SK-MEL-5 (cell line): ENCODE measurements at regions not wholly inside any gene's neighbourhood (a gene's known extent, or its start where the extent isn't known, plus 50 kb on each side); places are given as distances from the start of the nearest gene placed in this dataset.

ENCODE experiments used
- DNase-seq: peaks from one replicate; pipeline ENCODE4 v3.0.0-alpha.2; 2016; ENCODE audit warnings: low read depth, low spot score
- in situ Hi-C: cut with HindIII; loops from 2 replicates; pipeline ENCODE4 v1.10.0; 2016; ENCODE audit warnings: low sequenced_read_pairs, high pct_unique_total_duplicates, low pct_unique_long_range_greater_than_20kb

DNA sequence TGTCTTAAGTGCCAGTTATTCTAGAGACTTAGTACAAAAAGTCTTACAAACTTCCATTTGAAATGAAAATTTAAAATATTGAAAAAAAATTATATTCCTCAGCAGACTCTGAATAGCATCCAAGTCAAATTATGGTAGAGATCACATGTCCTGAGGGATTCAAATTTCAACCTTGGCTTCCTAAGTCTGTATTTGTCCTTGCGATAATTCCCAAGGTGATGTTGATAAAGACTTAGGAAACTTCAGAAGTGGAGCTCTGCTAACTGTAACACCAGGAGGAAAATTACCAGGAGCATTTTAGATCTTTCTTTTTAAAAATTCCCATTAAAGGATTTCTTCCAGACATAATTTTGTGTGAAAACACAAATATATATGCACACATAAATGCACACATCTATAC is 178.3 kb downstream of the IPO8 start:
- in situ Hi-C loops: no loop called here
- DNase-seq: no peak

DNA sequence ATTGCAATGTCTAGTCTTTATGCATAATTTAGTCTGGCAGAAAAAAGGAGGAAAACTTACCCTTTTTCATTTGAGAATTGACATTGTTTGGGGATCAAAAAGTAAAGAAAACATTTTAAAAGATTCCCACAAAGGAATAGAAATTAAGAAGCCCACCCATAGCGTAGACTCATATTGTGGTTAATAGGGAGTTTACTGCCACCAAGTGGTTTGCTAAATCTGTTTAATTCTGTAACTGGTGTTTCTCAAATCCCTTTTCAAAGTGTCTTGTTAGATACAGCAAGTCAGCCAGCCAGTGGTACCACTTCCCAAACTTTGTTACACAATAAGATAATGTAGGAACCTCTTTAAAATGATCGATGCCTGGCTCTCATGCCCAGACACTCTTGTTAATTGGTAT is 180.3 kb downstream of the IPO8 start:
- in situ Hi-C loops: no loop called here
- DNase-seq: peak; percentile 44

DNA sequence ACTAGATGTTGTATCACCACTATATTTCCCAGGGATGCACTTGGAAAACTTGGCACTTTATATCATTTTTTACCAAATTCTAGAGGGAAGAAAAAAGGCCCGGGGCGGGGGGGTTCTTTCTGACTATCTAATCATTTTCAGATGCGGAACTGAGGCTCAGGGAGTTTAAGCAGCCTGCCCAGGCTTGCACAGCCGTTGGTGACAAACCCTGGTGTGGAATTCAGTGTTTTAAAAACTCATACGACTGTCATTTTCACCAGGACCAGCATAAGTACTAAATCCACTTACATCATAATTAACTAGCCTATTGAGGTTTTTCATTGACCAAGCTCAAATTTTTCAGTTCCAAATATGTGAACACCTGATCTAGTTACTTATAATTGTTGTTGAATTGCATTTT is 181.0 kb downstream of the IPO8 start:
- in situ Hi-C loops: no loop called here

GRCh38 chr12:30508205-30508967 is 187.3 kb downstream of the IPO8 start:
- in situ Hi-C loops: no loop called here
- no peak for DNase-seq

More for the DNA sequence above, 181.0 kb downstream of the IPO8 start:
- no peak for DNase-seq

- no peak for DNase-seq
- in situ Hi-C loops: no loop called here
Measured at GRCh38 chr12:30507576-30507975, 188.1 kb downstream of the IPO8 start.

GRCh38 chr12:30506411-30506810 is 189.3 kb downstream of the IPO8 start:
- no peak for DNase-seq
- in situ Hi-C loops: no loop called here

- in situ Hi-C loops: no loop called here
- DNase-seq: no peak
Measured at GRCh38 chr12:30501718-30502117, 194.0 kb downstream of the IPO8 start.

DNA sequence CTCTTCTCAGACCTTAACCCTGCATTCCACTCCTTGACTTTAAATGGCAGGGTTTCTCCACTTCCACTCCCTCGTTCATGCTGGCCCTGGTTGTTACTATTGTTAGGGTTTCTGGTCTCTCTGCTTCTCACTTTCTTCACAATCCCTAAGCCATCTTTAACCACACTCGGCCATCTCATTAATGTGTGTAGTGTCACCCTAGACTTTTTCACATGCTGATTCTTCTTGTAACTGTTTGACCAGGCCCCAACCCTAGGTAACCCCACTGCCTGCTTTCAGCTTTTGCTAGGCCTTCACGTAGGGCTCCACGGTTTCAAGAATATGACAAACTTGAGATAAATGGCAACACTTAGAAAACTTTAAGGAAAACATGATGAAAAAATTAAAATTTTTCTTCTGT is 195.1 kb downstream of the IPO8 start:
- in situ Hi-C loops: no loop called here
- no peak for DNase-seq

DNA sequence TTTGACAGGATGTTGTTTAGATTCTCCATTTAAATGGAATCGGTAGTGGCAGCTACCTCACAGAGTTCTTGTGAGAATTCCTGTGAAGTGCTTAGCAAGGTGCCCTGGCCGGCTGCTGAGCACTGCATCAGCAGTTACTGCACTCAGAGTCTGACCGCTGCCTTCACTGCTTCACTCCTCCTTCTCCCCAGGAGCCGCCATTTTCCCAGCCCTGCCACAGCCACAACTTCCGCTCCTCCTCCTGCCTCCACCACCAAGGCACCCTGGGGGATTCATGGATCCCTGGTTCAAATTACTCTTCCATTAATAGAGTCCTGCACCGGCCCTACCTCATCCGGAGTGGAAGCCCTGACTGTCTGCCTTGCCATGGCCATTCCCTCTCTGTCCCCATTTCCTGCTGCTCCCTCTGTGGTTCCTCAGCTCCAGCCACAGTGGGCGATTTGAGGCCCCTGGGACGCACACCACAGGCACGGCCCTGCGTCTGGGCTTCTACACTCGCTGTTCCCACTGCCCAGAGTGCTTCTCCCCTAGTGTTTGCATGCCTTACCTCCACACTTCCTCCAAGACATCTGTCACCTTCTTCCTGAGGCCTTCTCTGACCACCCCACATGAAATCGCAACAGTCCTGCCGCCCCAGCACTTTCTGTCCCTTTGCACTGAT is 210.3 kb downstream of the IPO8 start:
- in situ Hi-C loops: no loop called here
- DNase-seq: no peak

- DNase-seq: no peak
- in situ Hi-C loops: no loop called here
Measured at GRCh38 chr12:30484658-30485057, 211.0 kb downstream of the IPO8 start.

- in situ Hi-C loops: no loop called here
- DNase-seq: no peak
Measured at GRCh38 chr12:30482650-30483049, 213.0 kb downstream of the IPO8 start.

DNA sequence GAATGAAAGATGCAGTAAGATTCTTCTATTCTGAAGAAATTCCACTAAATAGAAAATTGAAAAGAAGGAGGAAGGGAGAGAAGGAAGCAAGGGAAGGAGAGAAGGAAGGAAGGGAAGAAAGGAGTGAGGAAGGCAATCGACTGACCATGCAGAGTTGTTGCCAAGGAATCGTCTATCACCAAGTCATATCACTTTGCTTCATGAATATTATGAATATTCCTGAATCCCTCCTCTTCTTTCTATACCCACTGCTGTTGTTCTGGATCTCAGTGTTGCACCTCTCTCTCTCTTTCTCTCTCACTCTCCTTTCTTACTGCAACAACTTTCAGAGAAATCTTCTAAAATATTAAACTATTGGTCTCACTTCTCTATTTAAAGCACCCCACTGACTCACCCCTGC is 222.4 kb downstream of the IPO8 start:
- in situ Hi-C loops: no loop called here
- no peak for DNase-seq

DNA sequence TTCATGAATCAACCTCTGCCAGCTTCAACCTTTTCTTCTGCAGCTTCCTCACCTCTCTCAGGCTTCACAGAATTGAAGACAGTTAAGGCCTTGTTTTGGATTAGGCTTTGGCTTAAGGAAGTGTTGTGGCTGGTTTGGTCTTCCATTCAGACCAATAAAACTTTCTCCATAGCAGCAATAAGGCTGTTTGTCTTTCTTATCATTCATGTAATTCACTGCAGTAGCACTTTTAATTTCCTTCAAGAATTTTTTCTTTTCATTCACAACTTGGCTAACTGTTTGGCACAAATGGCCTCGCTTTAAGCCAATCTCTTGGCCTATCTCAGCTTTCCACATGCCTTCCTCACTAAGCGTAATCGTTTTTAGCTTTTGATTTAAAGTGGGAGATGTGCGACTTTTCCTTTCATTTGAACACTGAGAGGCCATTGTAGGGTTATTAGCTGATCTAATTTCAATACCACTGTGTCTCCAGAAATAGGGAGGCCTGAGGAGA is 229.5 kb downstream of the IPO8 start:
- in situ Hi-C loops: no loop called here
- no peak for DNase-seq

DNA sequence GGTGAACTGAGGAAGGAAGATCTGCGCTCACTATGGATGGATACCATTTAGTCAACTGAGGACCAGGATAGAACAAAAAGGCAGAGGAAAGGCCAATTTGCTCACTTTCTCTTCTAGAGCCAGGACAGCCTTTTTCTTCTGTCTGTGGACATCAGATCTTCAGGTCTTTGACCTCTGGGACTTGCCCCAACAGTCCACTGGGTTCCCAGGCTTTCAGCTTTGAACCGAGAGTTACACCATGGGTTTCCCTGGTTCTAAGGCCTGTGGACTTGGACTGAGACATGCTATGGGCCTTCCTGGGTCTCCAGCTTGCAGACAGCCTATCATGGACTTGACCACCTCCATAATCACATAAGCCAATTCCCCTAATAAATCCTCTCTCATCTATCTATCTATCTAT is 232.0 kb downstream of the IPO8 start:
- in situ Hi-C loops: no loop called here
- DNase-seq: no peak

DNA sequence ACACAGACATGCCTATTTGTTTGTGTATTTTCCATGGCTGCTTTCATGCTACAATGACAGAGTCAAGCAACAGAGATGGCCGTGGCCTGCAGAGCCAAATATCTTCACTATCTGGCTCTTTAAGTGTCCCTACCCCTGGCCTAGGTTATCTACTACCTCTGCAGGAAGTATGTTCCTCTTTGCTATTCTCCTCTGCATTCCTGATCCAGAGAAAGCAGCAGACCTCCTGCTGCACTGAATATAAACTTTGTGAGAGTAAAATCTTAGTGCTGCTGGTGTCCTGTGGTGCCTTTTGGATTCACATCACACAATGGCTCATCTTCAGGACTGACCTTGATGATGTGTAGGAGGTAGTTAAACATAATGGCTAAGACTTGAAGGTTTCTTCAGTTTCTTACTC is 233.4 kb downstream of the IPO8 start:
- no peak for DNase-seq
- in situ Hi-C loops: no loop called here

DNA sequence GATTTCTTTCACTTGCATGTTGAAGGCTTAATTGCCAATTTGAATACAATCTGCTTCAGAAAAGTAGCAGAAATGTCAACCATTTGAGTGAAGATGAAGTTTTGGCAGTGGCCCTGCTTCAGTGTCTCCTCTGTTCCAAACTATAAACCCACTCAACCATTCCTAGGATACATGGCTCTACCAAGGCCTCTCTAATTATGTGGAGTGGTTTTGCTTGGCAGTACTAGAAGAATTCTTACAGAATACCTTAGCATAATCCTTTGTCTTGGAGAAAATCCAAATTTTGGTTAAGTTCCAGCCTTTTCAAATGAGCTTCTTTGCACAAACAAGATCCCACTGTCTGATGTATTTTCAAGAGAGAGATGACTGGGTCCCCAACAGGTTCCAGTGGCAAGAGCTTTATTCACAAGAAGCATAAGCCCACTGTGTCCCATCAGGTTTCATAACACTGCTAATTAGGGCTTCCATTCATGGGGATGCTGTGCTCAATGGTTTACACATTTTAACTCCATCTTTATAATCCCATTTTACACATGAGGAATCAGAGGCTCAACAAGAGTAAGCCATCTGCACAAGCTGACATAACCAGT is 234.5 kb downstream of the IPO8 start:
- no peak for DNase-seq
- in situ Hi-C loops: no loop called here

- in situ Hi-C loops: no loop called here
- DNase-seq: no peak
Measured at GRCh38 chr12:30458453-30458852, 237.2 kb downstream of the IPO8 start.

DNA sequence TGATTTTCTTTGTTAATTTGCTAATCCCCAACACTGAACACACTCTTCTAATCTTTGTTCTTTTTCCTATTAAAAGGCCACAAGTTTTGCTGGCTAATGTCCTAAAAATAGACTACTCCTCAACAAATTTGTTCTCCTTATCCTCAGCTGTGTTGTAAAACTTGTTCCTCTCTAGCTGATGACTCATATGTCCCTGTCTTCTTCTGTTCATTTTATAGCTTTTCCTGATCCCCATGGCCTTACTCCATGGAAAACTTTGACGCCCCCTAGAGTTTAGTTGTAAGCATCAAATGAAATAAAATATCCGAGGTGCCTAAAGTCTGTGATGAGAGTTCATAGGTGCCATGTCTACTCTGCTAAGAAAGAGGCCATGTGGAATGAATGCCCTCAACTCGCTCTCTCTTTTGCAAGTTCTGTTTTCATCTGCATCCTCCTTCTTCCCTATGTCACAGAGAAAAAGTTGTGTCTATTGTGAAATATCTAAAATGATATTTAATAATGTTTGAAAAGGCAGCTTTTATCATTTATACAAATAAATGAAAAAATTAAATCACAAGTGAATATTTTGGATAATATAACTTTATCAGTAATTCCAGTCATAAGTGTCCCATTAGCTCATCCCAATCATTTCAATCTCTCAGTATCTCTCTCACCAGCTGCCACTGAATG is 237.9 kb downstream of the IPO8 start:
- DNase-seq: peak; percentile 81
- in situ Hi-C loops: no loop called here
